ENCODE measurements at regions not wholly inside any gene's neighbourhood (a gene's known extent, or its start where the extent isn't known, plus 50 kb on each side); places are given as distances from the start of the nearest gene placed in this dataset.

GRCh38 chr3:20751296-20751695, 565.3 kb upstream of the SGO1 start:
- TF ChIP-seq EZH2 (IDR thresholded peaks at IDR 0.05; ENCODE audit: borderline replicate concordance, low read depth, low read length, poor library complexity, severe bottlenecking) (no peak), CTCF (conservative IDR thresholded peaks at IDR 0.05; ENCODE audit: low read depth, low read length) (no peak)

Data from A673 (cell line).